ENCODE measurements at regions not wholly inside any gene's neighbourhood (a gene's known extent, or its start where the extent isn't known, plus 50 kb on each side); places are given as distances from the start of the nearest gene placed in this dataset.

DNA sequence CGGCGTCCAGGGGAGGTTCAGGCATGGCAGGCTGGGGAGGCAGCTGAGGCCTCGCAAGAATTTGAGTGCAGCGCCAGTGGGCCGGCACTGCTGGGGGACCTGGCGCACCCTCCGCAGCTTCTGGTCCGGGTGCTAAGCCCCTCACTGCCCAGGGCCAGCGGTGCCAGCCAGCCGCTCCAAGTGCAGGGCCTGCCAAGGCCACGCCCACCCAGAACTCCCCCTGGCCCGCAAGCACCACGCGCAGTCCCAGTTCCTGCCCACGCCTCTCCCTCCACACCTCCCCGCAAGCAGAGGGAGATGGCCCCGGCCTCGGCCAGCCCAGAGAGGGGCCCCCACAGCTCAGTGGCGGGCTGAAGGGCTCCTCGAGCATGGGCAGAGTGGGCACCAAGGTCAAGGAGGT lies 2017.3 kb downstream of the LRRC4C start:
- TF ChIP-seq, protein P1, sequence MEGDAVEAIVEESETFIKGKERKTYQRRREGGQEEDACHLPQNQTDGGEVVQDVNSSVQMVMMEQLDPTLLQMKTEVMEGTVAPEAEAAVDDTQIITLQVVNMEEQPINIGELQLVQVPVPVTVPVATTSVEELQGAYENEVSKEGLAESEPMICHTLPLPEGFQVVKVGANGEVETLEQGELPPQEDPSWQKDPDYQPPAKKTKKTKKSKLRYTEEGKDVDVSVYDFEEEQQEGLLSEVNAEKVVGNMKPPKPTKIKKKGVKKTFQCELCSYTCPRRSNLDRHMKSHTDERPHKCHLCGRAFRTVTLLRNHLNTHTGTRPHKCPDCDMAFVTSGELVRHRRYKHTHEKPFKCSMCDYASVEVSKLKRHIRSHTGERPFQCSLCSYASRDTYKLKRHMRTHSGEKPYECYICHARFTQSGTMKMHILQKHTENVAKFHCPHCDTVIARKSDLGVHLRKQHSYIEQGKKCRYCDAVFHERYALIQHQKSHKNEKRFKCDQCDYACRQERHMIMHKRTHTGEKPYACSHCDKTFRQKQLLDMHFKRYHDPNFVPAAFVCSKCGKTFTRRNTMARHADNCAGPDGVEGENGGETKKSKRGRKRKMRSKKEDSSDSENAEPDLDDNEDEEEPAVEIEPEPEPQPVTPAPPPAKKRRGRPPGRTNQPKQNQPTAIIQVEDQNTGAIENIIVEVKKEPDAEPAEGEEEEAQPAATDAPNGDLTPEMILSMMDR (CRISPR knock-in tag; IDR thresholded peaks at IDR 0.05), result no peak
- no peak for TF ChIP-seq ADNP (CRISPR knock-in tag; IDR thresholded peaks at IDR 0.05)
- TF ChIP-seq ZFP36 (IDR thresholded peaks at IDR 0.05; ENCODE audit: borderline replicate concordance, low read depth, low read length, partially characterized antibody), result no peak
- TF ChIP-seq ZNF557 (CRISPR knock-in tag; IDR thresholded peaks at IDR 0.05), result no peak
- TF ChIP-seq KDM1A (CRISPR knock-in tag; IDR thresholded peaks at IDR 0.05), result no peak
- TF ChIP-seq SMARCC2 (IDR thresholded peaks at IDR 0.05), result no peak
- no peak for TF ChIP-seq FOXK2 (IDR thresholded peaks at IDR 0.05)
- TF ChIP-seq ATRX (CRISPR knock-in tag; IDR thresholded peaks at IDR 0.05; ENCODE audit: borderline replicate concordance), result no peak

Data from HepG2 (cell line).